Neural cell (in vitro differentiated cells): ENCODE measurements at regions not wholly inside any gene's neighbourhood (a gene's known extent, or its start where the extent isn't known, plus 50 kb on each side); places are given as distances from the start of the nearest gene placed in this dataset.

ENCODE experiments used
- H2AFZ ChIP-seq: fragments of 200-600, 300-800 bp; sonication (generic), shearing (Covaris generic); 2 replicates; pipeline ENCODE4 v1.6.0; 2014; ENCODE audit warnings: low read depth, mild to moderate bottlenecking, antibody characterized with exemption, low read length, moderate library complexity
- H3F3A ChIP-seq: fragments of 200-600 bp; shearing (Covaris generic); 2 replicates; pipeline ENCODE4 v1.6.1; 2016; ENCODE audit warnings: mild to moderate bottlenecking, moderate library complexity, mixed read lengths, antibody characterized with exemption, low read length; ENCODE audit not compliant: insufficient read depth, poor library complexity, severe bottlenecking
- H3K27ac ChIP-seq: fragments of 200-600, 300-800 bp; sonication (generic), shearing (Covaris generic); 2 replicates; pipeline ENCODE4 v1.5.1; 2014; ENCODE audit warnings: mild to moderate bottlenecking, low read length, moderate library complexity
- H3K27me3 ChIP-seq: fragments of 300-800, 200-600 bp; sonication (generic), shearing (Covaris generic); 2 replicates; pipeline ENCODE4 v1.6.0; 2014; ENCODE audit warnings: mild to moderate bottlenecking, low read depth, low read length, moderate library complexity; ENCODE audit not compliant: insufficient read depth
- H3K36me3 ChIP-seq: fragments of 300-800, 200-600 bp; sonication (generic), shearing (Covaris generic); 2 replicates; pipeline ENCODE4 v1.5.1; 2014; ENCODE audit warnings: mild to moderate bottlenecking, antibody characterized with exemption, low read length, moderate library complexity; ENCODE audit not compliant: insufficient read depth
- H3K4me2 ChIP-seq: fragments of 300-800, 200-600 bp; sonication (generic), shearing (Covaris generic); 2 replicates; pipeline ENCODE4 v1.6.0; 2014; ENCODE audit warnings: mild to moderate bottlenecking, low read length
- H3K4me3 ChIP-seq: fragments of 300-800, 200-600 bp; sonication (generic), shearing (Covaris generic); 2 replicates; pipeline ENCODE4 v1.5.1; 2014; ENCODE audit warnings: mild to moderate bottlenecking, low read length, moderate library complexity
- H3K79me2 ChIP-seq: fragments of 200-600 bp; shearing (Covaris generic); replicated peaks from 2 replicates; pipeline ENCODE4 v1.6.0; 2014; ENCODE audit warnings: mild to moderate bottlenecking, low read length, moderate library complexity; ENCODE audit not compliant: insufficient read depth
- H3K9ac ChIP-seq: fragments of 300-800, 200-600 bp; sonication (generic), shearing (Covaris generic); 2 replicates; pipeline ENCODE4 v1.6.1; 2016; ENCODE audit warnings: mild to moderate bottlenecking, low read length, mixed read lengths
- H3K9me2 ChIP-seq: fragments of 200-600 bp; shearing (Covaris generic); 2 replicates; pipeline ENCODE4 v1.6.1; 2016; ENCODE audit warnings: mild to moderate bottlenecking, low read length, mixed read lengths; ENCODE audit not compliant: insufficient read depth
- H3K9me3 ChIP-seq: fragments of 200-600, 300-800 bp; sonication (generic), shearing (Covaris generic); 2 replicates; pipeline ENCODE4 v1.6.1; 2016; ENCODE audit warnings: mild to moderate bottlenecking, mixed run types, low read length, moderate library complexity, mixed read lengths
- H4K20me1 ChIP-seq: fragments of 200-600 bp; shearing (Covaris generic); 2 replicates; pipeline ENCODE4 v1.6.1; 2016; ENCODE audit warnings: mild to moderate bottlenecking, mixed run types; ENCODE audit not compliant: insufficient read depth
- EP300 ChIP-seq: fragments of 450-650 bp; conservative IDR thresholded peaks from 2 replicates; pipeline ENCODE4 v1.6.1; 2014; ENCODE audit warnings: antibody characterized with exemption, mild to moderate bottlenecking, moderate library complexity; ENCODE audit not compliant: poor library complexity, severe bottlenecking
- EZH2 ChIP-seq: fragments of 200-600, 300-800 bp; shearing (Covaris generic), sonication (generic); IDR thresholded peaks from 2 replicates; pipeline ENCODE4 v1.6.1; 2014; ENCODE audit warnings: antibody characterized with exemption, low read length, borderline replicate concordance, mild to moderate bottlenecking; ENCODE audit not compliant: insufficient read depth, poor library complexity, severe bottlenecking
- MXI1 ChIP-seq: fragments of 450-650 bp; conservative IDR thresholded peaks from 2 replicates; pipeline ENCODE4 v1.6.1; 2014; ENCODE audit warnings: antibody characterized with exemption, mild to moderate bottlenecking; ENCODE audit not compliant: poor library complexity, severe bottlenecking
- POLR2AphosphoS5 ChIP-seq: IDR thresholded peaks from 2 replicates; pipeline ENCODE4 v1.6.1; 2012
- RAD21 ChIP-seq: fragments of 450-650 bp; conservative IDR thresholded peaks from 2 replicates; pipeline ENCODE4 v1.6.1; 2014; ENCODE audit warnings: antibody characterized with exemption, mild to moderate bottlenecking, moderate library complexity
- SMC3 ChIP-seq: fragments of 450-650 bp; conservative IDR thresholded peaks from 2 replicates; pipeline ENCODE4 v1.6.1; 2014; ENCODE audit warnings: antibody characterized with exemption, mild to moderate bottlenecking, moderate library complexity; ENCODE audit not compliant: poor library complexity
- TAF1 ChIP-seq: IDR thresholded peaks from 2 replicates; pipeline ENCODE4 v1.6.1; 2012; ENCODE audit warnings: low read depth
- TF ChIP-seq, protein P1 (sequence below): IDR thresholded peaks from 2 replicates; pipeline ENCODE4 v1.6.1; 2012; ENCODE audit warnings: borderline replicate concordance
- TF ChIP-seq, protein P2 (sequence below): fragments of 450-650 bp; IDR thresholded peaks from 2 replicates; pipeline ENCODE4 v1.5.1; 2014; ENCODE audit warnings: antibody characterized with exemption, mild to moderate bottlenecking, moderate library complexity; ENCODE audit not compliant: poor library complexity, severe bottlenecking

GRCh38 chr10:44801383-44802327 lies 109.5 kb upstream of the TMEM72 start:
- Histone ChIP-seq H3K9me3 (no peaks in the 10 kb centered on the region), H4K20me1 (no peaks in the 10 kb centered on the region), H3K36me3 (no peaks in the 10 kb centered on the region), H2AFZ (no peak overlapping the region), H3F3A (no peaks in the 10 kb centered on the region), H3K9me2 (no peaks in the 10 kb centered on the region), H3K4me2 (no peak overlapping the region), H3K4me3 (no peak overlapping the region), H3K27ac (no peak overlapping the region), H3K27me3 (no peaks in the 10 kb centered on the region), H3K9ac (no peak overlapping the region), H3K79me2 (no peaks in the 10 kb centered on the region)
- TF ChIP-seq POLR2AphosphoS5 (no peak), EZH2 (no peak), MXI1 (no peak), SMC3 (no peak), EP300 (no peak), RAD21 (no peak), TAF1 (no peak)
- TF ChIP-seq, protein P1, sequence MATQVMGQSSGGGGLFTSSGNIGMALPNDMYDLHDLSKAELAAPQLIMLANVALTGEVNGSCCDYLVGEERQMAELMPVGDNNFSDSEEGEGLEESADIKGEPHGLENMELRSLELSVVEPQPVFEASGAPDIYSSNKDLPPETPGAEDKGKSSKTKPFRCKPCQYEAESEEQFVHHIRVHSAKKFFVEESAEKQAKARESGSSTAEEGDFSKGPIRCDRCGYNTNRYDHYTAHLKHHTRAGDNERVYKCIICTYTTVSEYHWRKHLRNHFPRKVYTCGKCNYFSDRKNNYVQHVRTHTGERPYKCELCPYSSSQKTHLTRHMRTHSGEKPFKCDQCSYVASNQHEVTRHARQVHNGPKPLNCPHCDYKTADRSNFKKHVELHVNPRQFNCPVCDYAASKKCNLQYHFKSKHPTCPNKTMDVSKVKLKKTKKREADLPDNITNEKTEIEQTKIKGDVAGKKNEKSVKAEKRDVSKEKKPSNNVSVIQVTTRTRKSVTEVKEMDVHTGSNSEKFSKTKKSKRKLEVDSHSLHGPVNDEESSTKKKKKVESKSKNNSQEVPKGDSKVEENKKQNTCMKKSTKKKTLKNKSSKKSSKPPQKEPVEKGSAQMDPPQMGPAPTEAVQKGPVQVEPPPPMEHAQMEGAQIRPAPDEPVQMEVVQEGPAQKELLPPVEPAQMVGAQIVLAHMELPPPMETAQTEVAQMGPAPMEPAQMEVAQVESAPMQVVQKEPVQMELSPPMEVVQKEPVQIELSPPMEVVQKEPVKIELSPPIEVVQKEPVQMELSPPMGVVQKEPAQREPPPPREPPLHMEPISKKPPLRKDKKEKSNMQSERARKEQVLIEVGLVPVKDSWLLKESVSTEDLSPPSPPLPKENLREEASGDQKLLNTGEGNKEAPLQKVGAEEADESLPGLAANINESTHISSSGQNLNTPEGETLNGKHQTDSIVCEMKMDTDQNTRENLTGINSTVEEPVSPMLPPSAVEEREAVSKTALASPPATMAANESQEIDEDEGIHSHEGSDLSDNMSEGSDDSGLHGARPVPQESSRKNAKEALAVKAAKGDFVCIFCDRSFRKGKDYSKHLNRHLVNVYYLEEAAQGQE = no peak
- TF ChIP-seq, protein P2, sequence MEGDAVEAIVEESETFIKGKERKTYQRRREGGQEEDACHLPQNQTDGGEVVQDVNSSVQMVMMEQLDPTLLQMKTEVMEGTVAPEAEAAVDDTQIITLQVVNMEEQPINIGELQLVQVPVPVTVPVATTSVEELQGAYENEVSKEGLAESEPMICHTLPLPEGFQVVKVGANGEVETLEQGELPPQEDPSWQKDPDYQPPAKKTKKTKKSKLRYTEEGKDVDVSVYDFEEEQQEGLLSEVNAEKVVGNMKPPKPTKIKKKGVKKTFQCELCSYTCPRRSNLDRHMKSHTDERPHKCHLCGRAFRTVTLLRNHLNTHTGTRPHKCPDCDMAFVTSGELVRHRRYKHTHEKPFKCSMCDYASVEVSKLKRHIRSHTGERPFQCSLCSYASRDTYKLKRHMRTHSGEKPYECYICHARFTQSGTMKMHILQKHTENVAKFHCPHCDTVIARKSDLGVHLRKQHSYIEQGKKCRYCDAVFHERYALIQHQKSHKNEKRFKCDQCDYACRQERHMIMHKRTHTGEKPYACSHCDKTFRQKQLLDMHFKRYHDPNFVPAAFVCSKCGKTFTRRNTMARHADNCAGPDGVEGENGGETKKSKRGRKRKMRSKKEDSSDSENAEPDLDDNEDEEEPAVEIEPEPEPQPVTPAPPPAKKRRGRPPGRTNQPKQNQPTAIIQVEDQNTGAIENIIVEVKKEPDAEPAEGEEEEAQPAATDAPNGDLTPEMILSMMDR = no peak

DNA sequence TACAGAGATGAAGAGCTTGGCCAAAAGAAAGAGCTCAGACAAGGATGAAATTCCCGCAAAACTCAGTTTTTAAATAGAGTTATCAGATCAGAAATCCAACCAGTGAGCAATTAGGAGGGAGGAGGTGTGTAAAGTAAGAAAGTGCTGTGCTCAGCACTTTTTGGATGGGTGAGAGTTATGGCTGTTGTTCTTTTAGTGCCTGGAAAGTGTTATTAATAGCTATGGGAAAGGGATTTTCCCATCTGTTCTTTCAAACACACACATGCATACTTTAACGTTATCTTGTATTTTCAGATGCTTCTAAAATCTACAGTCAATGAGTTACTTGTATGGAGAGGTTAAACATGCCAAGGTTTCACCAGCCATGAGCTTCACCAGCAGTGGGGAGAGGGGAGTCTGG lies 107.3 kb upstream of the TMEM72 start:
- no peaks in the 10 kb centered on the region for H3K27me3 ChIP-seq
- no peaks in the 10 kb centered on the region for H4K20me1 ChIP-seq
- H3K9me3 ChIP-seq = no peaks in the 10 kb centered on the region
- H3K79me2 ChIP-seq = no peaks in the 10 kb centered on the region
- TF ChIP-seq EP300 (no peak), POLR2AphosphoS5 (no peak), MXI1 (no peak), RAD21 (no peak), EZH2 (no peak), SMC3 (no peak), TAF1 (no peak)
- TF ChIP-seq, protein P2 = no peak
- TF ChIP-seq, protein P1 = no peak
- H3K36me3 ChIP-seq = no peaks in the 10 kb centered on the region
- H3K9ac ChIP-seq = no peak overlapping the region
- H3F3A ChIP-seq = no peaks in the 10 kb centered on the region
- H3K27ac ChIP-seq = no peak overlapping the region
- no peak overlapping the region for H3K4me2 ChIP-seq
- no peak overlapping the region for H3K4me3 ChIP-seq
- H2AFZ ChIP-seq = no peak overlapping the region
- H3K9me2 ChIP-seq = no peaks in the 10 kb centered on the region
